Mononuclear cell (primary cell): ENCODE measurements at regions not wholly inside any gene's neighbourhood (a gene's known extent, or its start where the extent isn't known, plus 50 kb on each side); places are given as distances from the start of the nearest gene placed in this dataset.

Experiments
- H3K27me3 ChIP-seq: 2 replicates; pipeline ENCODE4 v1.6.0; 2011; ENCODE audit warnings: low read length, control low read depth; ENCODE audit not compliant: insufficient read depth
- H3K4me1 ChIP-seq: 2 replicates; pipeline ENCODE4 v1.5.1; 2011; ENCODE audit warnings: mild to moderate bottlenecking, low read length, control low read depth; ENCODE audit not compliant: insufficient read depth
- H3K4me3 ChIP-seq: 2 replicates; pipeline ENCODE4 v1.5.1; 2011; ENCODE audit warnings: mild to moderate bottlenecking, low read length, moderate library complexity
- H3K9me3 ChIP-seq: 2 replicates; pipeline ENCODE4 v1.5.1; 2011; ENCODE audit warnings: low read depth, mild to moderate bottlenecking, control low read depth, low read length

GRCh38 chr16:73796241-73796640 lies 500.4 kb upstream of the PSMD7 start:
- Histone ChIP-seq H3K4me3 (no peak overlapping the region), H3K27me3 (no peaks in the 10 kb centered on the region), H3K9me3 (no peaks in the 10 kb centered on the region)

GRCh38 chr16:73794994-73795393 lies 501.6 kb upstream of the PSMD7 start:
- no peaks in the 10 kb centered on the region for H3K4me1 ChIP-seq
- H3K4me3 ChIP-seq: no peak overlapping the region
- no peaks in the 10 kb centered on the region for H3K9me3 ChIP-seq
- H3K27me3 ChIP-seq: no peaks in the 10 kb centered on the region

More at GRCh38 chr16:73796241-73796640, 500.4 kb upstream of the PSMD7 start:
- H3K4me1 ChIP-seq: no peaks in the 10 kb centered on the region

- no peaks in the 10 kb centered on the region for H3K9me3 ChIP-seq
- H3K27me3 ChIP-seq: no peaks in the 10 kb centered on the region
- no peaks in the 10 kb centered on the region for H3K4me1 ChIP-seq
- no peak overlapping the region for H3K4me3 ChIP-seq
Observed at GRCh38 chr16:73793871-73794437, 502.7 kb upstream of the PSMD7 start.

GRCh38 chr16:73793260-73793659 lies 503.4 kb upstream of the PSMD7 start:
- no peaks in the 10 kb centered on the region for H3K9me3 ChIP-seq
- H3K27me3 ChIP-seq: no peaks in the 10 kb centered on the region
- no peaks in the 10 kb centered on the region for H3K4me1 ChIP-seq
- no peak overlapping the region for H3K4me3 ChIP-seq

- Histone ChIP-seq H3K27me3 (no peaks in the 10 kb centered on the region), H3K4me3 (no peak overlapping the region), H3K4me1 (no peaks in the 10 kb centered on the region), H3K9me3 (no peaks in the 10 kb centered on the region)
Observed at GRCh38 chr16:73792199-73793020, 504.2 kb upstream of the PSMD7 start.

- Histone ChIP-seq H3K9me3 (no peaks in the 10 kb centered on the region), H3K4me1 (no peaks in the 10 kb centered on the region), H3K4me3 (no peak overlapping the region), H3K27me3 (no peaks in the 10 kb centered on the region)
Observed at GRCh38 chr16:73781297-73781696, 515.3 kb upstream of the PSMD7 start.

GRCh38 chr16:73778887-73779286 lies 517.7 kb upstream of the PSMD7 start:
- Histone ChIP-seq H3K9me3 (no peaks in the 10 kb centered on the region), H3K27me3 (no peaks in the 10 kb centered on the region), H3K4me3 (no peak overlapping the region), H3K4me1 (no peaks in the 10 kb centered on the region)

GRCh38 chr16:73775841-73776388 lies 520.7 kb upstream of the PSMD7 start:
- Histone ChIP-seq H3K9me3 (no peaks in the 10 kb centered on the region), H3K4me3 (no peak overlapping the region), H3K27me3 (no peaks in the 10 kb centered on the region), H3K4me1 (no peaks in the 10 kb centered on the region)

- H3K4me3 ChIP-seq: no peak overlapping the region
- H3K9me3 ChIP-seq: no peaks in the 10 kb centered on the region
- H3K27me3 ChIP-seq: no peaks in the 10 kb centered on the region
- H3K4me1 ChIP-seq: no peaks in the 10 kb centered on the region
Observed at GRCh38 chr16:73771196-73772064, 525.2 kb upstream of the PSMD7 start.

GRCh38 chr16:73768786-73769203 lies 527.8 kb upstream of the PSMD7 start:
- no peak overlapping the region for H3K4me3 ChIP-seq
- H3K9me3 ChIP-seq: no peaks in the 10 kb centered on the region
- H3K4me1 ChIP-seq: no peaks in the 10 kb centered on the region
- H3K27me3 ChIP-seq: no peaks in the 10 kb centered on the region

- Histone ChIP-seq H3K4me3 (no peak overlapping the region), H3K4me1 (no peaks in the 10 kb centered on the region), H3K9me3 (no peaks in the 10 kb centered on the region), H3K27me3 (no peaks in the 10 kb centered on the region)
Observed at GRCh38 chr16:73764321-73764720, 532.3 kb upstream of the PSMD7 start.

GRCh38 chr16:73756289-73757178 lies 540.1 kb upstream of the PSMD7 start:
- Histone ChIP-seq H3K4me1 (no peaks in the 10 kb centered on the region), H3K27me3 (no peaks in the 10 kb centered on the region), H3K9me3 (no peaks in the 10 kb centered on the region), H3K4me3 (no peak overlapping the region)

GRCh38 chr16:73753931-73754330 lies 542.7 kb upstream of the PSMD7 start:
- no peak overlapping the region for H3K4me3 ChIP-seq
- no peaks in the 10 kb centered on the region for H3K9me3 ChIP-seq
- no peaks in the 10 kb centered on the region for H3K27me3 ChIP-seq
- no peaks in the 10 kb centered on the region for H3K4me1 ChIP-seq

GRCh38 chr16:73750639-73751038 lies 546.0 kb upstream of the PSMD7 start:
- no peaks in the 10 kb centered on the region for H3K4me1 ChIP-seq

More at GRCh38 chr16:73750639-73751038, 546.0 kb upstream of the PSMD7 start:
- Histone ChIP-seq H3K27me3 (no peaks in the 10 kb centered on the region), H3K9me3 (no peaks in the 10 kb centered on the region), H3K4me3 (no peak overlapping the region)
